ENCODE measurements at regions not wholly inside any gene's neighbourhood (a gene's known extent, or its start where the extent isn't known, plus 50 kb on each side); places are given as distances from the start of the nearest gene placed in this dataset.

DNA sequence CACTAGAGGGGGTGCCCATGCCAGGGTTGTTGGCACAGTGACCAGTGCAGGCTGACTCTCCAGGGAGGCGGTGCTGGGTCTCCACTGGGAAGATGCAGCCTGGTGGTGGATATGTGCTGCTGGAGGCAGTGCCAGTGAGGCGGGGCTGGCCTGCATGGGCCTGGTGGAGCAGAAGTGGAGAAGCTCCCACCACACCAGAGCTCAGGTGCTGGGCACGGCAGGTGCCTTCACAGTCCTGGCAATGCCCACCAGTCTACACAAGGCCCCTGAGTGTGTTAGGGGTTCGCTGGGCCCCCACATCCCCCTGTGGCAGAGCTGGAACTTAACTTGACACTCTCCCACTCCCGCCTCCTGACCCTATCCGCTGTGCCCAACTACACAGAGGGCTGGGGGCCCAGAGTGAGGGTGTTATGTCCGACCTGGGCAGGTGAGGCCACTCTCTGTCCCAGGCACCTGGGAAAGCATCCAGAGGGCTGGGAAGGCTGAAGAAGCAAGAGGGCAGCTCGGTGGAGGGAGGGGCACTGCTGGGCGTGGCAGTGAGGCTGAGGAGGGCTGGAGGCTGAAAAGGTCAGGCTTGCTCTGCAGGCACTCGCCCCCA, 102.4 kb upstream of the B3GAT1 start:
- intact Hi-C loops (cut with DNase I) = no loop called here
- no peak for DNase-seq (ENCODE audit: extremely low spot score)
- Histone ChIP-seq H3K27me3 (peaks cover 0 to 64% (median 0%) of the 10 kb centered on the region in 4 donors), H3K4me1 (no peaks in the 10 kb centered on the region), H3K27ac (replicated peaks in 1 of 4) (no peak overlapping the region), H3K9me3 (no peaks in the 10 kb centered on the region), H3K36me3 (no peaks in the 10 kb centered on the region), H3K4me3 (no peak overlapping the region)
- 75% methylated on average over 7 of the region's 10 CpGs for WGBS
- TF ChIP-seq POLR2A (IDR thresholded peaks at IDR 0.05; ENCODE audit: low read depth) (no peak), POLR2AphosphoS5 (IDR thresholded peaks at IDR 0.05) (no peak), EP300 (IDR thresholded peaks at IDR 0.05) (no peak)
- TF ChIP-seq, protein P1, sequence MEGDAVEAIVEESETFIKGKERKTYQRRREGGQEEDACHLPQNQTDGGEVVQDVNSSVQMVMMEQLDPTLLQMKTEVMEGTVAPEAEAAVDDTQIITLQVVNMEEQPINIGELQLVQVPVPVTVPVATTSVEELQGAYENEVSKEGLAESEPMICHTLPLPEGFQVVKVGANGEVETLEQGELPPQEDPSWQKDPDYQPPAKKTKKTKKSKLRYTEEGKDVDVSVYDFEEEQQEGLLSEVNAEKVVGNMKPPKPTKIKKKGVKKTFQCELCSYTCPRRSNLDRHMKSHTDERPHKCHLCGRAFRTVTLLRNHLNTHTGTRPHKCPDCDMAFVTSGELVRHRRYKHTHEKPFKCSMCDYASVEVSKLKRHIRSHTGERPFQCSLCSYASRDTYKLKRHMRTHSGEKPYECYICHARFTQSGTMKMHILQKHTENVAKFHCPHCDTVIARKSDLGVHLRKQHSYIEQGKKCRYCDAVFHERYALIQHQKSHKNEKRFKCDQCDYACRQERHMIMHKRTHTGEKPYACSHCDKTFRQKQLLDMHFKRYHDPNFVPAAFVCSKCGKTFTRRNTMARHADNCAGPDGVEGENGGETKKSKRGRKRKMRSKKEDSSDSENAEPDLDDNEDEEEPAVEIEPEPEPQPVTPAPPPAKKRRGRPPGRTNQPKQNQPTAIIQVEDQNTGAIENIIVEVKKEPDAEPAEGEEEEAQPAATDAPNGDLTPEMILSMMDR (IDR thresholded peaks at IDR 0.05) = no peak

DNA sequence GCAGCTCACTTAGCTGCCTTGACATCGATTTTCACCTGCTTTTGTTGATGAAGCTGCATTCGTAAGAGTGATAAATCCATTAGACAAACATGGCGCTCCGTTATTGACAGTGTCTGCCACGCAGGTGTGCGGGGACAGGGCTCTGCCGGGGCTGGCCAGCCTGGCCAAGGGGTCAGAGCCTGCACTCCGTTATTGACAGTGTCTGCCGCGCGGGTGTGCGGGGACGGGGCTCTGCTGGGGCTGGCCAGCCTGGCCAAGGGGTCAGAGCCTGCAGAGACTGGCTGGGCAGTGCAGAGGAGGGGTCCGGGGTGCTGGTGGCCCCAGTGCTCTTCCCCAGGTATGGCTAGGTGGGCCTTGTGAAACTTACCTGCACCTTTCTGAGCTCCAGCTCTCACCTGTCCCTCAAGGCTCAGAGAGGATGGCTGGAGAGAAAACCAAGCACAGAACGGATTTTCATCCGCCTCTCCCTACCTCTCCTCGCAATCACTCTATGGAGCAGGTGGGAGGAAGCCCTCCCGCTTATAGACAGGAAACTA, 101.6 kb upstream of the B3GAT1 start:
- H3K27me3 ChIP-seq = peaks cover 0 to 61% (median 0%) of the 10 kb centered on the region in 4 donors
- 68% methylated on average over 16 of the region's 18 CpGs for WGBS
- H3K27ac ChIP-seq (replicated peaks in 1 of 4) = no peak overlapping the region
- H3K4me3 ChIP-seq = no peak overlapping the region
- TF ChIP-seq, protein P1 (IDR thresholded peaks at IDR 0.05) = no peak
- TF ChIP-seq POLR2AphosphoS5 (IDR thresholded peaks at IDR 0.05) (no peak), EP300 (IDR thresholded peaks at IDR 0.05) (no peak)
- no peaks in the 10 kb centered on the region for H3K4me1 ChIP-seq
- intact Hi-C loops (cut with DNase I) = no loop called here
- H3K9me3 ChIP-seq = no peaks in the 10 kb centered on the region
- DNase-seq (ENCODE audit: extremely low spot score) = no peak
- H3K36me3 ChIP-seq = no peaks in the 10 kb centered on the region

GRCh38 chr11:134512571-134513538, 100.8 kb upstream of the B3GAT1 start:
- intact Hi-C loops (cut with DNase I) = no loop called here
- H3K36me3 ChIP-seq = no peaks in the 10 kb centered on the region
- TF ChIP-seq EP300 (IDR thresholded peaks at IDR 0.05) (no peak), POLR2A (IDR thresholded peaks at IDR 0.05; ENCODE audit: low read depth) (no peak), POLR2AphosphoS5 (IDR thresholded peaks at IDR 0.05) (no peak)
- TF ChIP-seq, protein P1 (IDR thresholded peaks at IDR 0.05) = no peak
- 83% methylated on average over 21 of the region's 21 CpGs for WGBS
- no peaks in the 10 kb centered on the region for H3K9me3 ChIP-seq
- no peak overlapping the region for H3K4me3 ChIP-seq
- no peak overlapping the region for H3K27ac ChIP-seq (replicated peaks in 1 of 4)
- no peak for DNase-seq (ENCODE audit: extremely low spot score)
- no peaks in the 10 kb centered on the region for H3K4me1 ChIP-seq
- peaks cover 0 to 61% (median 0%) of the 10 kb centered on the region in 4 donors for H3K27me3 ChIP-seq

GRCh38 chr11:134512061-134512460, 100.0 kb upstream of the B3GAT1 start:
- DNase-seq (ENCODE audit: extremely low spot score) = no peak
- Histone ChIP-seq H3K27ac (replicated peaks in 1 of 4) (no peak overlapping the region), H3K4me1 (no peaks in the 10 kb centered on the region), H3K4me3 (no peak overlapping the region), H3K36me3 (no peaks in the 10 kb centered on the region), H3K27me3 (peaks cover 0 to 61% (median 0%) of the 10 kb centered on the region in 4 donors), H3K9me3 (no peaks in the 10 kb centered on the region)
- 92% methylated on average over 5 of the region's 7 CpGs for WGBS
- intact Hi-C loops (cut with DNase I) = no loop called here
- TF ChIP-seq, protein P1 (IDR thresholded peaks at IDR 0.05) = no peak
- TF ChIP-seq POLR2AphosphoS5 (IDR thresholded peaks at IDR 0.05) (no peak), EP300 (IDR thresholded peaks at IDR 0.05) (no peak), POLR2A (IDR thresholded peaks at IDR 0.05; ENCODE audit: low read depth) (no peak)

Data from esophagus muscularis mucosa (tissue), 4 donors.